ENCODE measurements at regions not wholly inside any gene's neighbourhood (a gene's known extent, or its start where the extent isn't known, plus 50 kb on each side); places are given as distances from the start of the nearest gene placed in this dataset.

DNA sequence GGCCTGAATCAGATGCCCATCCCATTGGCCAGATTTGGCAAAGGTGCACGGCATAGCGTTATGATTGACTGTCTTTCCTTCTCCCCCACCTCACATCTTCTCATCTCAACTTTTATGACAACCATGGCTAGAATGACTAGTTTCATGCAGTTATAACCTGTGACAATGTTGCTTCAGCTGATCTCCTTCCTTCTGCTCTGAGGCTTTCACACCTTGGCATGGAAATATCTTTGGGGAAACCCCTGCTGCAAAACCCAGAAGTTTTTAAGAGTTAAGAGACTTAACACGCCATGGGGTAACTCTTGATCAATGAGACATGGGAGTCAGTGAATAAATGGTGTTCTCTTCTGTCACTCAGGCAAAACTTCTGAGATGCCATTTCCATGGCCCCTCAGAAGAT is 290.7 kb upstream of the MDFIC2 start:
- ATAC-seq, result no peak
- TF ChIP-seq, protein P1, sequence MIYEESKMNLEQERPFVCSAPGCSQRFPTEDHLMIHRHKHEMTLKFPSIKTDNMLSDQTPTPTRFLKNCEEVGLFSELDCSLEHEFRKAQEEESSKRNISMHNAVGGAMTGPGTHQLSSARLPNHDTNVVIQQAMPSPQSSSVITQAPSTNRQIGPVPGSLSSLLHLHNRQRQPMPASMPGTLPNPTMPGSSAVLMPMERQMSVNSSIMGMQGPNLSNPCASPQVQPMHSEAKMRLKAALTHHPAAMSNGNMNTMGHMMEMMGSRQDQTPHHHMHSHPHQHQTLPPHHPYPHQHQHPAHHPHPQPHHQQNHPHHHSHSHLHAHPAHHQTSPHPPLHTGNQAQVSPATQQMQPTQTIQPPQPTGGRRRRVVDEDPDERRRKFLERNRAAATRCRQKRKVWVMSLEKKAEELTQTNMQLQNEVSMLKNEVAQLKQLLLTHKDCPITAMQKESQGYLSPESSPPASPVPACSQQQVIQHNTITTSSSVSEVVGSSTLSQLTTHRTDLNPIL (CRISPR knock-in tag; IDR thresholded peaks at IDR 0.05; ENCODE audit: low read depth), result no peak
- TF ChIP-seq POU6F1 (CRISPR knock-in tag; IDR thresholded peaks at IDR 0.05; ENCODE audit: borderline replicate concordance, low read depth), result no peak
- no peak for TF ChIP-seq ZC3H10 (CRISPR knock-in tag; IDR thresholded peaks at IDR 0.05)
- TF ChIP-seq BACH2 (CRISPR knock-in tag; IDR thresholded peaks at IDR 0.05; ENCODE audit: borderline replicate concordance), result no peak

DNA sequence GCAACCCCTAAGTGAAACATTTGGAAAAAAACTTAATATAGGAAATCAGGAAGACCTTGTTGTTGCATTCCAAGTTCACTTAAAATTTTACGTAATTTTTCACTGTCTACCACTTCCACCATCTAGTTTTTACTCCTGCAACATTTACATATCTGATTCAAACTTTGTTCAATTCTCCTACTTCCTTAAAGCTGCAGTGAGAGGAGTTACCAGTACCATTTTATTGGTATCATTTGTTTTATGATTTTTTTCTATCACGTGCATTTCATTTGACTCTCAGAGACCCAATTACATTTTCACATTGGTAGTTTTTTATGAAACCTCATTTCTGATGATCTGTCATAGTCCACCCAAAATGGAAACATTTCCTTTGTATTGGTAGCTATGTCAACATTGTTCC is 284.9 kb upstream of the MDFIC2 start:
- TF ChIP-seq PPARA (CRISPR knock-in tag; IDR thresholded peaks at IDR 0.05; ENCODE audit: borderline replicate concordance) (no peak), TSHZ2 (CRISPR knock-in tag; IDR thresholded peaks at IDR 0.05) (no peak), ZFP30 (CRISPR knock-in tag; IDR thresholded peaks at IDR 0.05) (no peak), POU6F1 (CRISPR knock-in tag; IDR thresholded peaks at IDR 0.05; ENCODE audit: borderline replicate concordance, low read depth) (no peak), ZNF8 (CRISPR knock-in tag; IDR thresholded peaks at IDR 0.05) (no peak), ARNTL (CRISPR knock-in tag; IDR thresholded peaks at IDR 0.05; ENCODE audit: borderline replicate concordance, low read depth) (no peak), TOX (CRISPR knock-in tag; IDR thresholded peaks at IDR 0.05; ENCODE audit: borderline replicate concordance) (no peak), ZFP3 (CRISPR knock-in tag; IDR thresholded peaks at IDR 0.05) (no peak), ESRRG (CRISPR knock-in tag; IDR thresholded peaks at IDR 0.05) (no peak), TCF4 (CRISPR knock-in tag; IDR thresholded peaks at IDR 0.05; ENCODE audit: borderline replicate concordance) (no peak), GLIS3 (CRISPR knock-in tag; IDR thresholded peaks at IDR 0.05) (no peak), OSR1 (CRISPR knock-in tag; IDR thresholded peaks at IDR 0.05) (no peak), CSRNP3 (CRISPR knock-in tag; IDR thresholded peaks at IDR 0.05) (no peak), SNAI2 (CRISPR knock-in tag; IDR thresholded peaks at IDR 0.05) (no peak)
- TF ChIP-seq, protein P1 (CRISPR knock-in tag; IDR thresholded peaks at IDR 0.05; ENCODE audit: low read depth), result no peak
- no peak for ATAC-seq

- TF ChIP-seq CSRNP3 (CRISPR knock-in tag; IDR thresholded peaks at IDR 0.05) (no peak), ISL1 (CRISPR knock-in tag; IDR thresholded peaks at IDR 0.05) (no peak), TSHZ2 (CRISPR knock-in tag; IDR thresholded peaks at IDR 0.05) (no peak), SNAI2 (CRISPR knock-in tag; IDR thresholded peaks at IDR 0.05) (no peak), ESRRG (CRISPR knock-in tag; IDR thresholded peaks at IDR 0.05) (no peak), POU6F1 (CRISPR knock-in tag; IDR thresholded peaks at IDR 0.05; ENCODE audit: borderline replicate concordance, low read depth) (no peak), TCF4 (CRISPR knock-in tag; IDR thresholded peaks at IDR 0.05; ENCODE audit: borderline replicate concordance) (no peak), OSR1 (CRISPR knock-in tag; IDR thresholded peaks at IDR 0.05) (no peak), ZNF70 (CRISPR knock-in tag; IDR thresholded peaks at IDR 0.05) (no peak), ZNF565 (CRISPR knock-in tag; conservative IDR thresholded peaks at IDR 0.05; ENCODE audit: low read depth) (no peak)
- no peak for ATAC-seq
Observed at GRCh38 chr3:70583682-70584081, 271.2 kb upstream of the MDFIC2 start.
